Bronchial epithelial cell (primary cell): ENCODE measurements at regions not wholly inside any gene's neighbourhood (a gene's known extent, or its start where the extent isn't known, plus 50 kb on each side); places are given as distances from the start of the nearest gene placed in this dataset.

Experiments
- DNase-seq: peaks from one replicate; pipeline ENCODE4 v3.0.0-alpha.2; 2010; ENCODE audit warnings: low read depth
- FAIRE-seq: peaks from 2 replicates; lab custom pipeline; 2011; peaks lifted over from hg19 to GRCh38; lab: Jason Lieb, UNC
- H3K27me3 ChIP-seq: 2 replicates; pipeline ENCODE4 v1.5.1; 2011; ENCODE audit warnings: low read length; ENCODE audit not compliant: control insufficient read depth, insufficient read depth
- H3K36me3 ChIP-seq: 2 replicates; pipeline ENCODE4 v1.5.1; 2011; ENCODE audit warnings: low read length; ENCODE audit not compliant: control insufficient read depth, insufficient read depth
- H3K4me3 ChIP-seq: 2 replicates; pipeline ENCODE4 v1.5.1; 2011; ENCODE audit warnings: mild to moderate bottlenecking, low read depth, low read length, control low read depth
- CTCF ChIP-seq: IDR thresholded peaks from 2 replicates; pipeline ENCODE4 v1.5.1; 2011; ENCODE audit warnings: mild to moderate bottlenecking, moderate library complexity, low read length, control low read depth, inconsistent platforms; ENCODE audit not compliant: insufficient read depth, severe bottlenecking

GRCh38 chr21:15552914-15553494, 176.8 kb upstream of the USP25 start:
- Histone ChIP-seq H3K4me3 (no peak overlapping the region), H3K27me3 (no peaks in the 10 kb centered on the region), H3K36me3 (no peaks in the 10 kb centered on the region)
- peak; percentile 50 for TF ChIP-seq CTCF
- FAIRE-seq (no peak), DNase-seq (peak; percentile 40)

- DNase-seq (no peak), FAIRE-seq (no peak)
- Histone ChIP-seq H3K27me3 (no peaks in the 10 kb centered on the region), H3K4me3 (no peak overlapping the region), H3K36me3 (no peaks in the 10 kb centered on the region)
- TF ChIP-seq CTCF = no peak
Observed at GRCh38 chr21:15557925-15558324, 171.9 kb upstream of the USP25 start.

- TF ChIP-seq CTCF = no peak
- H3K36me3 ChIP-seq = no peaks in the 10 kb centered on the region
- FAIRE-seq (no peak), DNase-seq (no peak)
- no peaks in the 10 kb centered on the region for H3K27me3 ChIP-seq
- no peak overlapping the region for H3K4me3 ChIP-seq
Observed at GRCh38 chr21:15558884-15559283, 170.9 kb upstream of the USP25 start.

GRCh38 chr21:15559660-15560059, 170.1 kb upstream of the USP25 start:
- no peak for FAIRE-seq
- Histone ChIP-seq H3K36me3 (no peaks in the 10 kb centered on the region), H3K27me3 (no peaks in the 10 kb centered on the region), H3K4me3 (no peak overlapping the region)
- TF ChIP-seq CTCF = no peak
- no peak for DNase-seq

GRCh38 chr21:15560383-15561056, 169.3 kb upstream of the USP25 start:
- no peak overlapping the region for H3K4me3 ChIP-seq
- no peak for TF ChIP-seq CTCF
- DNase-seq (no peak), FAIRE-seq (no peak)
- no peaks in the 10 kb centered on the region for H3K27me3 ChIP-seq
- H3K36me3 ChIP-seq = no peaks in the 10 kb centered on the region
